Activated CD4-positive, alpha-beta T cell treated with anti-CD3 and anti-CD28 coated beads, Interleukin-2, amount 50 U/mL, for 48 hours (primary cell): ENCODE measurements at regions not wholly inside any gene's neighbourhood (a gene's known extent, or its start where the extent isn't known, plus 50 kb on each side); places are given as distances from the start of the nearest gene placed in this dataset.
"Not testable (repeated sequence)": the region's sequence is repeated elsewhere in the genome, so short reads cannot be mapped to it uniquely, and the experiment has no call there.

Source experiments
- DNase-seq, 2 experiments: peaks; one replicate each; pipeline ENCODE4 v3.0.0-alpha.2; 2020

DNA sequence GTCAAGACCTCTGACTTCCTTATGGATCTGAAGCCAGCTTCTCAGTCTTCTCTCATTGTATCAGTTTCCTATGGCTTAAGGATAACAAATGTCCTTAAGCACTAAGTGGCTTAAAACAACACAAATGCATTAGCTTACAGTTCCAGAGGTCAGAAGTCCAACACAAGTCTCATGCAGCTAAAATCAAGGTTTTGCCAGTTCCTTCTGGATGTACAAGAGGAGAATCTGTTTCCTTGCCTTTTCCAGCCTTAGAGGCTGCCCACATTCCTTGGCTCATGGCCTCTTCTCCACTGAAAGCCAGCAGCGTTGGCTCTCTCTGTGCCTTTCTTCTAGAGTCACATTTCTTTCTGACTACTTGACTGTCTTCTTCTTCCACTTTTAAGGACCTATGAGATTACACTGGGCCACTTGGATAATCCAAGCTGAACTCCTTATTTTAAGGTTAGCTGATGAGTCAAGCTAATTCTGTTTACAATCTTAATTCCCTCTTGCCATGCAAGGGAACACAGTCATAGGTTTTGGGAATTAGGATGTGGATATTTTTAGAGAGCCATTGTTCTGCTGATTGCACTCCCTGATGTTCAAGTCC lies 179.0 kb downstream of the BCAS1 start:
- DNase-seq: no peak

DNA sequence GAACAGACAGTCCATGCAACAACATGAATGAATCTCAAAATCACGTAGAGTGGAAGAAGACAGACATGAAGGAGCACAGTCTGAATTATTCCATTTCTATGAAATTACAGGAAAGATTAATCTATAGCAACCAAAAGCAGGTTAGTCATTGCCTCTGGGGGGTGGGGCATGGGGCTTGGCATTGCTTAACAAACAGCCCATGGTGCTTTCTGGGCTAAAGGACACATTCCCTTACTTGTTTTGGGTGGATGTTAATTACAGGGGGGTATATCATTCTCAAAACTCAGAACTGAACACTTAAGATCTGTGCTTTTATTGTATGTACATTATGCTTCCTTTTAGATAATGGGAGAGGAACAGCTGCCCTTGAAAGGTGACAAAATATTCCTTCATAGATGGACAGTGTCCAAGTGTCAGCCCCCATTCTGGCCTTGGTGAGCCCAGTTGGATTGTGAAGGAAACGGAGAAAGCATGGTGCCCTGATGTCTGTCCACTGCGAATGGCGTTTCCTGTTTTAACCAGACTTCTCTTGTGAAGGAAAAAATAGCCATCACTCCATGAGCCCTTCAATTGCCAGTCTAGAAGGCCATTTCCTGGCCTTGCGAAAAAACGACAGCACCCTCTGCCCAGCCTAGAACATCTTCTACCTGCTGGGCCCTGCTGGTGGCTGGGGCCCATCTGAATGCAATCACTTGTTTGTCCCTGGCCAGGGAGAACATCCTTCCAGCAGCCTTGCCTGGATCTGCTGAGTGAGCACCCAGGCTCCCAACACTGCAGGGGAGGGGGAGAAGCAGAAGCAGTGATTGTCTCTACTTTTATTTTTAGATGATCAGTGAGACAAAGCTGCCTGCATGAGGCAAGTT lies 179.7 kb downstream of the BCAS1 start:
- DNase-seq: no peak

DNA sequence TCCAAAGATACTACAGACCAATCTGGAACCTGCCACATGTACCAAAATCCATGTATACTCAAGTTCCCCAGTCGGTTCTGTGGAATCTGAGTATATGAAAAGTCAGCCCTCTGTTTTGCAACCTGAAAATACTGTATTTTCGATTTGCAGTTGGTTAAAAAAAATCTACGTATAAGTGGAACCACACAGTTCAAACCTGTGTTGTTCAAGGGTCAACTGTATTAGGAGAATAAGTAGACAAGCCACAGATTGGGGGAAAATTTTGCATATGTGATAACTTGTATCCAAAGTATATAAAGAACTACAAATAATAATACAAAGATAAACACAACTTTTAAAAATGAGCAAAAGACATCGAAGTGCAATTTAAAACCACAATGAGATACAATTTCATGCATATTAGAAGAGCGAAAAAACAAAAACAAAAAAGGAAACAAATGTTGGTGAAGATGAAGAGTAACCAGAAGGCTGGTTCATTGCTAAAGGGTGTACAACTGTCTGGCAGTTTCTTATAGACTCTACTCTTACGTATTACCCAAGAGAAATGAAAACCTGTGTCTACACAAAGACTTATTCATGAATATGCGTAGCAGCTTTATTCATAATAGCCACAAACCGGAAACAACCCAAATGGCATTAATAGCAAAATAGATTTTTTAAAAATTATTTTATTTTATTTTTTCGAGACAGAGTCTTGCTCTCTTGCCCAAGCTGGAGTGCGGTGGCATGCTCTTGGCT lies 180.8 kb downstream of the BCAS1 start:
- no peak for DNase-seq

DNA sequence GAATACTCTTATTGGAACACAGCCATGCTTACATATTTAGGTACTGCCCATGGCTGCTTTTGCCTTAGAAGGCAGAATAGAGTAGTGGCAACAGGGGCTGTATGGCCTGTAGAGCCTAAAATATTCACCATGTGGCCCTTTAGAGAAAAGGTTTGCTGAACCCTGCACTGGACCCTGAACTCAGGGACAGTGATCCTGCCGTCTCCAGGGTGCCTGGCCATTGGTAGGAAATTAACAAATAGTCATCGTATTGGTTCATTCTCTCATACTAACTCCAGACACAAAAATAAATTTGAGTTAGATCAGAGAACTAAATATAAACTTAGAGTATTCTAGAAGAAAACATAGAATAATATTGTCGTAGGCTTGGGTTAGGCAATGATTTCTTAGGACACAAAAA lies 181.4 kb downstream of the BCAS1 start:
- no peak for DNase-seq

DNA sequence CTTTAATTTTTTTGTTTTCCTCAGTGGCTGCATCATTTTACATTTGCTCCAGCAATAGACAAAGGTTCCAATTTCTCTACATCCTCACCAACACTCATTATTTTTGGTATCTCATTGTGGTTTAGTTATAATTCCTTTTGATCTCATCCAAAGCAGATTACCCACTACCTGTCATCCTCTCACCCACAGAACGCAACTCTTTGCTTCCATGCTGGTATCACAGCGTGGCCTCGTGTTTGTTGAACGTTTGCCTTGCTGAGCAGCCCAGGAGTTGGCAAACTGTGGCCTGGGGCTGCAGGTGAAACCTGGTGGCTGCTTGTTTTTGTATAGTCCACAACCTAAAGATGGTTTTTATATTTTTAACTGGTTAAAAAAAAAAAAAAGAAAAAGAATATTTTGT lies 181.9 kb downstream of the BCAS1 start:
- DNase-seq: no peak

DNA sequence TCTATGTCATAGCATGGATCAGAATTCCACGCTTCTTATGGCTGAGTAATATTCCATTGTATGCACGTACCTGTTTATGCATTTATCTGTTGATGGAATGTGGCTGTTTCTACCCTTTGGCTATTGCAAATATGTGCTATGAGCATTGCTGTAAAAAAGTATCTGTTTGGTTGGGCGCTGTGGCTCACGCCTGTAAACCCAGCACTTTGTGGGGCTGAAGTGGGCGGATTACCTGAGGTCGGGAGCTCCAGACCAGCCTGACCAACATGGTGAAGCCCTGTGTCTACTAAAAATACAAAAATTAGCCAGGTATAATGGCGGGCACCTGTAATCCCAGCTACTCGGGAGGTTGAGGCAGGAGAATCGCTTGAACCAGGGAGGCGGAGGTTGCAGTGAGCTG lies 182.4 kb downstream of the BCAS1 start:
- no peak for DNase-seq

DNA sequence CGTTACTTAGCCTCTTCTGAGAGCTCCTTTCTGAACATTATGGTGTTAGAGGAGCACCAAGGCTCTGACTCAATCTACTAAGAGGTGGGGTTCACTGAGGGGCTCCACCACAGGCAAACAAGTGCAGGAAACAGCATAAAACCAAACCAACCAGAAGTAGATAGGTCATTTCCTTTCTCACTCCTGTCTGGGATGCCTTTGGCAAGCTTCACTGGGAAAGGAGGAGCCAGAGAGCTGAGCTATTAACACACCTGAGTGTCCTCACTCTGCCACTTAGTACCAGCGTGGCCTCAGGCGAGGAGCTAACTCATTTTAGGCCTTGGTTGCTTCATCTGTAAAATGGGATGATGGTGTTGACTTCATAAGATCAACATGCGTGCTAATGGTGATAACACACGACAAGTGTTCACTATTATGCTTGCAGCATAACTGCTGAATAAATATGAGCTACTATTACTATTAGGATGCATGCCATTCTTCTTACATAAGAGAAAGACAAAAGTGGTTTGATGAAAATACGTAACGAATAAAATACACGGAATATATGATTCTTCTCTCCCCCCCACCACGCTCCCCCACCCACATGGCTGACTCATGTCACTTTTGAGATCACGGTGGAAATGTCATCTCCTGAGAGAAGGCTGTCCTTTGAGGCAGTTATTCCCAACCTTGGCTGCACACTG lies 185.4 kb downstream of the BCAS1 start:
- DNase-seq: peak; percentile 48 to 63

DNA sequence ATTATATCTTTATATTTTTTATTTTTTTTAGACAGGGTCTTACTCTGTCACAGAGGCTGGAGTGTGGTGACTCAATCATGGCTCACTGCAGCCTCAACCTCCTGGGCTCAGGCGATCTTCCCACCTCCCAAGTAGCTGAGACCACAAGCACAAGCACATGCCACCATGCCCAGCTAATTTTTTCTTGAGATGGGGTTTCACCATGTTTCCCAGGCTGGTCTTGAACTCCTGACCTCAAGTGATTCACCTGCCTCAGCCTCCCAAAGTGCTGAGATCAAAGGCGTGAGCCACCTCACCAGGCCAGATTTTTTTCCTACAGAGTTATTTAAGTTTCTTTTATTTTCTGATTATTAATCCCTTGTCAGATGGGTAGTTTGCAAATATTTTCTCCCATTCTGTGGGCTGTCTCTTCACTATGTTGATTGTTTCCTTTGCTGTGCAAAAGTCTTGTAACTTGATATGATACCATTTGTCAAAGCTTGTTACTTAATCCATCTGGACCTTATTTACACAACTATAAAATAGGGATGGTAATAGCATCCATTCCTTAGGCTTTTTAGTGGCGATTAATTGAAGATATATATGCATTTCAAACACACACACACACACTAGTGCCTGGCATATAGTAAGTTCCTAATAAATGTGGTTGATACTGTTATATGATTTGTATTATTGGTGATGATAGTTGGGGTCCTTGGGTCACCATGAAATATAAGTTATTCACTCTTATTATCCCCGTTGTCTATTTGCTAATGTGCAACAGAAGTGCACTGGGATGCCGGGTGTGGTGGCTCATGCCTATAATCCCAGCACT lies 187.1 kb downstream of the BCAS1 start:
- DNase-seq: peak; percentile 23 to 40

DNA sequence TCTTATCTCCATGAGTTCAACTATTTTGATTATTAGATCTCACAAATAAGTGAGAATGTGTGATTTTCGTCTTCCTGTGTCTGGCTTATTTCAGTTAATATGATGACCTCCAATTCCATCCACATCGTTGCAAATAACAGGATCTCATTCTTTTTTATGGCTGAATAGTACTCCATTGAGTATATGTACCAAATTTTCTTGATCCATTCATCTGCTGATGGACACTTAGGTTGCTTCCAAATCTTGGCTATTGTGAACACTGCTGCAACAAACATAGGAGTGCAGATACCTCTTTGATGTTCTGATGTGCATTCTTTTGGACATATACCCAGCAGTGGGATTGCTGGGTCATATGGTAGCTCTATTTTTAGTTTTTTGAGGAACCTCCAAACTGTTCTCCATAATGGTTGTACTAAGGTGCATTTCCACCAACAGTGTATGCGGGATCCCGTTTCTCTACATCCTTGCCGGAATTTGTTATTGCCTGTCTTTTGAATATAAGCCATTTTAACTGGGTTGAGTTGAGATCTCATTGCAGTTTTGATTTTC lies 187.9 kb downstream of the BCAS1 start:
- DNase-seq: not testable (repeated sequence)

DNA sequence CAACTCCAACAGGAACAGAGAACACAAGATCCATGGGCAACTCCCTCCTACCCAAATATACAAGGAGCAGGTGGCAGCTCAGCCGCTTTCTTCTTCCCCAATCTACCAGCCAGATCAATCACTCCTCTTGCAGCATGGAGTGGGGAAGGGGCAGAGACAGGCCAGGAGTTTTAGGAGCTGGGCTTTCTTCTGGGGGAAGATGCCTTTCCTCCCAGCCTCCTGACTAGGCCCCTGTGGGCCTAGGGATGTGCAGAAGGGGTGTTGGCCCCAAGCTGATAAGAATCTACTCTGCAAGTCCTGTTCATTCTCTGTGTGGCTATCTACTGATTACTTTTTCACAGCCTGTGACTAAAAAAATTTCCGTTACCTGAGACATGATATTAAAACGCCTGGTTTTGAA lies 189.0 kb downstream of the BCAS1 start:
- no peak for DNase-seq

DNA sequence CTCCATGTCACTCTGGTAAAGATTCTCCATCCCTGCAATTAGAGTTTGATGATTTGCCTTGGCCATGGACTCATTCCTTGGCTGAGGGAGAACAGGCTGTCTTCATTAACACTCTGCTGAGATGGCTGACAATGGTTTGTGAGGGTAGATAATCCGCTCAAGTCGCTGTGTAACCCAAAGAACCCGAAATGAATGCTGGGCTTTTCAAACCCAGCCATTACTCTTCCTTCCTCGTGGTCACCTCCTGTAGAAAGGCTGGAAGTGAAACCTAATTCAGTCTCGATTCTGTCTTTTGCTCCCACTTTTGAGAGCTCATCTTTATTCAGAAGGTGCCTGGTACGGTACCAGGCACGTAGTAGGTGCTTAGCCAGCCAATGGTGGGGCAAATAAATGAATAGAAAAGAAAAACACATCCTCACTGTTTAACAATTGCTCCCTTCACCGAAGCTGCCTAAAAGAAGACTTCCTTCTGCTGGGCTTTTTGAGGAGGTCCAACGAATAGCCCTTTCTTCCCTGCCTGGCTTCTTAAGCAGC lies 190.2 kb downstream of the BCAS1 start:
- DNase-seq: no peak

DNA sequence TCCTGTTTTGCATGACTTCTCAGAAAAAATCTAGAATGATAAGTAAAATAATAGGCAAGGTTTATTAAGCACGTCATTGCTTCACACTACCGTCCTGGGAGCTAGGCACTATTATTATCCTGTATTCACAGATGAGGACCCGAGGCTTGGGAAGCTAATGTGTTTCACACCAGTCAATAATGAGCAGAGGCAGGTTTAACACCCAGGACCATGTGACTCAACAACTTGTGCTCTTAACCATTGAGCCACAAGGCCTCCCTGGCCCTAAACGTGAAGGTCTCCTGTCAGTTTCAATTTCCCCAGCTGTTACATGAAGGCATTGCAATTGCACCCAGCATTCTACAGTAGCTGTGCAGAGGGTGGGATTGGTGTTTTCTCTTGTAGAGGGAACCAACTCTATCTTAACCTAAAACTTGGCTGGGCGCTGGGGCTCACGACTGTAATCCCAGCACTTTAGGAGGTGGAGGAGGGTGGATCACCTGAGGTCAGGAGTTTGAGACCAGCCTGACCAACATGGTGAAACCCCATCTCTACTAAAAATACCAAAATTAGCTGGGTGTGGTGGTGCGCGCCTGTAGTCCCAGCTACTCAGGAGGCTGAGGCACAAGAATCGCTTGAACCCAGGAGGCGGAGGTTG lies 191.2 kb downstream of the BCAS1 start:
- no peak for DNase-seq

DNA sequence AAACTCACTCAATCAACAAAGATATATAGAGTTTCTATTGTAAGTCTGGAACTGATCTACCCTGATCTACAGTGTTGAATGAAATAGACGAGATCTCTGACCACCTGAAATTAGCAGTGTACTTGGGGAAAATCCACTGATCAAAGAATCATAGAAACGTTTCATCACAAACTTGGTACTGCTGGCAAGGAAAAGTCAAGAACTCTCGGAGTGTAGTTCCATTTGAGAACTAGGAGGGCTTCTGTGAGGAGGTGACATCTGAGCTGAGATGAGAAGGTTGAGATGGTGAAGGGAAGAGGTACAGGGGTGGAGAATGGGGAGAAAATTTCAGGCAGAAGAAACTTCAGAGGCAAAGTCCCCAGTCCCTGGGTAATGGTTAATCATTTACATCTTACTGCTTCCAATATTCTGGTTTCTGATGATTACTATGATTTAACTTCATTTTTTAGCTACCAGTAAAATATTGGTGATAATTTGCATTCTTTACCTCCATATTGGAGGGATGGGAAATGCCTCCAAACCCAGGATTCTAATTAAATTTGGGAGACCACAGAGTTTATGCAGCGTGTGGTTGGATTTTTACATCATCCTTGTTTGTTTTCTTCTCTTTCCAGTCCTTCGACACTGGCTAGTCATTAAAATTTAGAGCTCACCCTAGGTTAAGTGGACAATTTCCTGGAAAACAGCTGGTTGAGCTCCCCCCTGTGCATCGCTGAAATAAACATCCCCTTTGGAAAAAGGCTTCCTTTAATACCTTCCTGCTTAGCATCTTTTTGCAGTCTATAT lies 191.9 kb downstream of the BCAS1 start:
- DNase-seq: no peak

DNA sequence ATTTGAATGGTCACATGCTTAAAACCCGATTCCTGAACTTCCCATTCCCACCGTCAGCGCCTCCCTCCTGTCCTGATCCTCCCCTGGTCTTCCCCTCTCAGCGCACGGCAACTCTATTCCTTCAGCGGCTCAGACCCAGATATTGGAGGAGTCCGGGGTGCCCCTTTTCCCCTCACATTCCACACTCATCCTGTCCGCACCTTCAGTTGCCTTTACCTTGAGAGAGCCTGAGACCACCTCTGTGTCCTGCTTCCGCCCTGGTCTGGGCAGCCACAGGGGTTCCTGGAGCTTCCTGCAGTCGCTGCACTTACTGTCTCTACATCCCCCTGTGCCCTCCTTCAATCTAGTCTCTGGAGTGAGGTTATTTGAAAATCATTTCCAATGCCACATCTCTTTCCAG lies 193.4 kb downstream of the BCAS1 start:
- no peak for DNase-seq

DNA sequence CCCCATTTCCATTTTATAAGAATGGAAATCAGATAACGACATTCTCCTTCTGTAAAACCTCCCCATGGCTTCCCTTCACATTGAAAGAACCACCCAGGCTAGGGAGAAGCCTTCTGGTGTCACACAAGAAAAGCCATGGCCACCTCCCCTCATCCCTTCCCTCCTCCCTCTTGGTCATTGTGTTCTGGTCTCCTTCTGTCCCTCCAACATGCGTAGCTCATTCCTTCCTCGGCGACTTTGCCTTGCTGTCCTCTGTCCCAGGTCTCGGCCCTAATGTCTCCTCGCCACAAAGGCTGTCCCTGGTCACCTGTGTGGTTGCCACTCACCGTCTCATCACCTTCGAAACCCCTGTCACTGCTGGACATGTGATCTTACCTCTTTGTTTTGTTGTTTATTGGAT lies 193.9 kb downstream of the BCAS1 start:
- DNase-seq: no peak

DNA sequence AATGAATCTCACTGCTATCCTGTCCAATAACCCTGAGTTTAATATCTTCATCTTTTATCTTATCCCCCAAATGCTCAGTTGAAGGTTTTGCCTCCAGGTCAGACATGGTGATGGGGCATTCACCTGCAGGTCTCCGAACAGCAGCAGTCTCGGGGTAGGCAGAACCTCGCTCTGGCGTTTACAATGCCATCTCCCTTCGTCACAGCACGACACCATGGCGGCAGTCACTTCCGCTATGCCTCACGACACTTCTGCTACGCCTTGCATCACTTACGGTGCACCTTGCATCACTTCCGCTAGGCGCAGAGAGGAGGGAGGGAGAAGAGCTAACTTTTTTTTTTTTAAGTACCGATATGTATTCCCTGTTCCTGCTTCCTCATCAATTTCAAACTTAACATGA lies 194.9 kb downstream of the BCAS1 start:
- DNase-seq: no peak

DNA sequence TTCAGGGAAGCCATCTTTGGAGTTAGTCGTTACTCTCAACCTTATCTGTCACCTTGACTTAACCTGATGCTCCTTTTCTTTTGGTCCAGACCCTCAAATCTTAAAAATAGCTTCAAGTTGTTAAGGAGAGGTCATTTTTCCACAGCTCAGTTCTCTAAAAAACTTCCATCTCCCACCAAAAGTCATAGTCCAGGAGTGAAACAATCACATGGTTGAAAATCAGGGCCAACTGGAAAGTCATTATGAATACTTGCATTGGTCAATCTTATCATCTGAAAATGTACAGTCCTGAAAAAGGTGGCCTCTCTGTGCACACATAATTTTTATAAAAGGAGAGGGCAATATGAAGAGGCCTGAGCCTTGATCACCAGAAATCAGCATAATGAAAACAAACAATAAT lies 195.7 kb downstream of the BCAS1 start:
- no peak for DNase-seq

DNA sequence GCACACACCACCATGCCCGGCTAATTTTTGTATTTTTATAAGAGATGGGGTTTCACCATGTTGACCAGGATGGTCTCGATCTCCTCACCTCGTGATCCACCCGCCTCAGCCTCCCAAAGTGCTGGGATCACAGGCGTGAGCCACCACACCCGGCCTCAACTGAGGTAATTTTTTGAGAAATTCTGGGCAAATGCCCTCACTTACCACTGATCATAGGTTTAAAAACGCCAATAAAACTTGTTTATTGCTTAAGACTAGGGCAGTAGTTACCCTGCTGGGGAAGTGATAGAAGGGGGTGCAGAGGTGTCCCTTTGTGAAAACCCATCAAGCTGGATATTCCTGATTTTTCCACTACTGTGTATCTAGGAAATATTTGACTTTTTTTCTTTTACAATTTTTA lies 196.3 kb downstream of the BCAS1 start:
- no peak for DNase-seq

DNA sequence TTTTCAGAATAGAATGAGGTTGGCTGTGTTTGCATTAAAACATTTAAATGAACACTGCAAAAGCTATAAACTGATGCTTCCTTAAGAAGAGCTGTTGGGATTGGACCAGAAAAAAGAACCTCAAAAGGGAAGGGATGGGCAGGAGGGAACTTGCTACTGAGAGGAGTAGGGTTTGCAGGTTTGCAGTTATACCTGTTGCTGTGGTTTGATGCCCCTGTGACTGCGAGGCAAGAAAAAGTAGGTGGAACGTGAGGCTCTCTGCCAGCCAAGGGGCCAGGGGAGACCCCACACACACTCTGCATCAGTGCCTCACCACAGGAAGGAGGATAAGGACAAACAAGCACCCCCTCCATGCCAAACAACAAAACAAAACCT lies 197.2 kb downstream of the BCAS1 start:
- DNase-seq: no peak

DNA sequence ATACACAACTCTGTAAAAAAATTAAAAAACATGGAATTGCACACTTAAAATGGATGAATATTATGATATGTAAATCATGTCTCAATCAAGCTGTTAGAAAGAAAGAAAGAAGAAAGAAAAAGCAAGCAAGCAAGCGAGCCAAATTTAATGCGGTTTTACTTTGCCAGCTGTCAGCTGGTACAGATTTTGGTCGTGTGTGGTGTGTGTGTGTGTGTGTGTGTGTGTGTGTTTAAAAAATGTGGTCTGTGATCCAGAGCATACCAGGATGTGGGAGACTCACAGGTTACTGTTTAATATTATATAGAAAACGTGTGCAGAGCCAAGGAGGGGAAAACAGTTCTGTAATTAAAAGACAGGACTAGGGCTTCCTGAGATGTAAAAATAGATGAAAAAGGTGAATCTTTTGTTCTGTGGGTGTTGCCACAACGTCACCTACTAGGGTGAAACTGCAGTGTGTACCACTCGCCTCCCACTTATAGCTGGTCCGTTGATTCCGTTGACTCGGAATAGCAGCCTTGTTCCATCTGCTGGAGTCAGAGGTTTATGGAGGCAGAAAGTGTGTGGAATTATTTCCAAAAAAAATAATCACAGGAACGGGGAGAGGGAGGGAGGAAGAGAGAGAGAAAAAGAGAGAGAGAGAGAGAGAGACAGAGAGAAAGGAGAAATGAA lies 197.7 kb downstream of the BCAS1 start:
- peak; percentile 28 to 33 for DNase-seq
